Dermis microvascular lymphatic vessel endothelial cell (primary cell): ENCODE measurements at regions not wholly inside any gene's neighbourhood (a gene's known extent, or its start where the extent isn't known, plus 50 kb on each side); places are given as distances from the start of the nearest gene placed in this dataset.
"Not testable (repeated sequence)": the region's sequence is repeated elsewhere in the genome, so short reads cannot be mapped to it uniquely, and the experiment has no call there.

Source experiments
- DNase-seq, 2 donors: peaks; one replicate each; pipeline versions ENCODE4 v3.0.0 to v3.0.0-alpha.2; 2010; ENCODE audit warnings: low read depth in 2 of 2

GRCh38 chr3:98702166-98702565, 61.0 kb upstream of the ST3GAL6 start:
- peak in 1 of 2 donors; percentile 31 for DNase-seq

- DNase-seq: no peak
Observed at GRCh38 chr3:98705212-98705611, 57.9 kb upstream of the ST3GAL6 start.

GRCh38 chr3:98705694-98706093, 57.4 kb upstream of the ST3GAL6 start:
- peak in 1 of 2 donors; percentile 13 for DNase-seq

GRCh38 chr3:98708681-98709080, 54.5 kb upstream of the ST3GAL6 start:
- DNase-seq: not testable (repeated sequence)

- no peak for DNase-seq
Observed at GRCh38 chr3:98709441-98709840, 53.7 kb upstream of the ST3GAL6 start.

- DNase-seq: no peak
Observed at GRCh38 chr3:98710067-98710659, 53.0 kb upstream of the ST3GAL6 start.

- DNase-seq: no peak
Observed at GRCh38 chr3:98711426-98711825, 51.7 kb upstream of the ST3GAL6 start.

- no peak for DNase-seq
Observed at GRCh38 chr3:98712726-98713125, 50.4 kb upstream of the ST3GAL6 start.

- not testable (repeated sequence) for DNase-seq
Observed at GRCh38 chr3:98713332-98713731, 49.8 kb upstream of the ST3GAL6 start.
